ENCODE measurements at regions not wholly inside any gene's neighbourhood (a gene's known extent, or its start where the extent isn't known, plus 50 kb on each side); places are given as distances from the start of the nearest gene placed in this dataset.
"Not testable (repeated sequence)": the region's sequence is repeated elsewhere in the genome, so short reads cannot be mapped to it uniquely, and the experiment has no call there.

DNA sequence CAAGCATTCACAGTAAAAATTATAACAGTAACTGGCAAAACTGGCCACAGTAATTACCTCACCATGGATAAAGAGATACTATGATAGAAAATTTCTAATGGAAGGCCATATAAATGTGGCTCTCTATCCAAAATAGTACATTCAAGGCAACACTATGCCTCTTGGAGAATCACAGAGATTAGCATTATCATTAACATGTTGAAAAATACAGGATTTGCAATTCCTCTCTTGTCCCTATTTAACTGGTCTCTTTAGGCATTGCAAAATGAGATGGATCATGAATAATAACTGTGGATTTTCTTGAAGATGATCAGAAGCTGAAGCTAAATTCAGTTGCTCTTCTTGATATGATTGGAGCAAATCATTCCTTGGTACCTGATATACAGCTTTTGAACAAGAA is 100.8 kb upstream of the HGF start:
- POLR2A ChIA-PET = no interaction called here
- Mint-ChIP-seq H3K4me3 (no peak overlapping the region), H3K27ac (no peak overlapping the region), H3K4me1 (no peaks in the 10 kb centered on the region), H3K9me3 (peaks cover 0 to 17% (median 6%) of the 10 kb centered on the region in 5 donors), H3K36me3 (no peaks in the 10 kb centered on the region), H3K27me3 (no peaks in the 10 kb centered on the region)
- no peaks in the 10 kb centered on the region for H3K36me3 ChIP-seq (ENCODE audit: insufficient read depth, low read length)
- H3K27me3 ChIP-seq (ENCODE audit: insufficient read depth, low read length, poor library complexity, severe bottlenecking) = no peaks in the 10 kb centered on the region
- no peaks in the 10 kb centered on the region for H3K9me3 ChIP-seq (ENCODE audit: low read length)
- H3K4me1 ChIP-seq (ENCODE audit: insufficient read depth, low read length) = no peaks in the 10 kb centered on the region
- DNase-seq = no peak
- H3K4me3 ChIP-seq (ENCODE audit: low read length) = no peak overlapping the region
- CTCF ChIA-PET = no interaction called here
- H3K27ac ChIP-seq (ENCODE audit: low read depth, low read length) = no peak overlapping the region

DNA sequence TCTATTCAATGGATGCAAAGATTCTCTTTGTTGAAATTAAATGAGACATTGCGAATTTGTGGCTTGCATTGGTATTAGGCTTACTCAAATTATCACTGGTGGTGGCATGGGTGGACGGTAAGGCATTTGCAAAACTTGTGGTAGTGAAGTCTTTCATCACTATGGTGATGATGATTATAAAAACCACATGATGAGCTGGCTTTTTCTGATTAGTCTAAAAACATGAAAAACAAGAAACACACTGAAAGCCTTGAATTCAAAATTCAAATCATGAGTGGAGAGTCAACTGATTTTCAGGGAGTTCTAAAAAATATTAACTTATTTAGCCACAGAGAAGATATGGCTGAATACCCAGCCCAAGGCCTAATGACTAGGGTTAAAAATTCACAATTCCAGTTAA is 99.8 kb upstream of the HGF start:
- H3K4me3 Mint-ChIP-seq = no peak overlapping the region
- H3K9me3 ChIP-seq (ENCODE audit: low read length) = no peaks in the 10 kb centered on the region
- peaks cover 0 to 12% (median 6%) of the 10 kb centered on the region in 5 donors for H3K9me3 Mint-ChIP-seq
- no peaks in the 10 kb centered on the region for H3K36me3 Mint-ChIP-seq
- CTCF ChIA-PET = no interaction called here
- H3K27ac ChIP-seq (ENCODE audit: low read depth, low read length) = no peak overlapping the region
- H3K4me1 ChIP-seq (ENCODE audit: insufficient read depth, low read length) = no peaks in the 10 kb centered on the region
- no peaks in the 10 kb centered on the region for H3K36me3 ChIP-seq (ENCODE audit: insufficient read depth, low read length)
- no peak for DNase-seq
- no peak overlapping the region for H3K4me3 ChIP-seq (ENCODE audit: low read length)
- POLR2A ChIA-PET = no interaction called here
- H3K27me3 Mint-ChIP-seq = no peaks in the 10 kb centered on the region
- H3K27ac Mint-ChIP-seq = no peak overlapping the region
- no peaks in the 10 kb centered on the region for H3K27me3 ChIP-seq (ENCODE audit: insufficient read depth, low read length, poor library complexity, severe bottlenecking)
- no peaks in the 10 kb centered on the region for H3K4me1 Mint-ChIP-seq

DNA sequence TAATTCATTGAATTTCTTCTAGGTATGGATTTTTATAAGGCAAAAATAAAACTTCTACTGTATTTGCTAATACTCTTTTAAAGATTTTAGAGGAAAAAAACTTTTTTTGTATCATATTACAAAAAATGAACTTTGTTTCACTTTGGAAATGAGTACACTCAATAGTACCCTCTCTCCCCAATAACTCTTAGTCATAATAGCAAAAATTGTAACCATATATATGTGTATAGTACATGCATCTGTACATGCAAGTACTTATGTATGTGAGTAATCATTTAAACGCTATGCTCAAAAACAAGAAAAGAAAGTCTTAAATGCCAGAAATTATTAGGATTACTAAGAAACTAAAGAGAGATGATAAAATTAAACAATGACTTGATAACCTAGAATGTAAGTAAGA is 95.9 kb upstream of the HGF start:
- DNase-seq = no peak
- no peaks in the 10 kb centered on the region for H3K9me3 ChIP-seq (ENCODE audit: low read length)
- Mint-ChIP-seq H3K4me1 (no peaks in the 10 kb centered on the region), H3K4me3 (no peak overlapping the region), H3K9me3 (peaks cover under 1 to 20% (median 3%) of the 10 kb centered on the region in 5 donors), H3K27ac (no peak overlapping the region), H3K27me3 (no peaks in the 10 kb centered on the region), H3K36me3 (no peaks in the 10 kb centered on the region)
- ChIA-PET POLR2A (no interaction called here), CTCF (no interaction called here)
- H3K4me3 ChIP-seq (ENCODE audit: low read length) = no peak overlapping the region
- no peaks in the 10 kb centered on the region for H3K36me3 ChIP-seq (ENCODE audit: insufficient read depth, low read length)
- no peak overlapping the region for H3K27ac ChIP-seq (ENCODE audit: low read depth, low read length)
- no peaks in the 10 kb centered on the region for H3K27me3 ChIP-seq (ENCODE audit: insufficient read depth, low read length, poor library complexity, severe bottlenecking)
- no peaks in the 10 kb centered on the region for H3K4me1 ChIP-seq (ENCODE audit: insufficient read depth, low read length)

DNA sequence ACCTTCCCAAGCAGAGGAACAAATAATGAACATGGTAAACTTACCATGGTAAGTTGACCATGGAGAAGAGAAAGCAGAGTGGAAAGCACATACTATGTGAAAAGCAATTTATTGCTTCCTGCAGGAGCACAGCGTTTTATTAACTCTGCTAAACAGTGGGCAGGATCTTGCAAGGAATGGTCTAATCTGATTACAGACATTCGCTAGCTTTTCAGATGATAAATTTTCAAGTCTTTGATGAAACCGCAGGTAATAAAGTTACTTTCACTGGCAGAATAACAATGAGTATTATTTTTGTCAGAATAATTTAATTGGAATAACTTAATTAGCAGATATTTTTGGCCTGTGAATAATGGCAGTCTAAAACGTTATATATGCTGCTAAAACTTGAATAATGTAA is 89.6 kb upstream of the HGF start:
- DNase-seq = no peak
- POLR2A ChIA-PET = no interaction called here
- H3K4me1 Mint-ChIP-seq = no peaks in the 10 kb centered on the region
- H3K27ac Mint-ChIP-seq = no peak overlapping the region
- H3K27me3 Mint-ChIP-seq = no peaks in the 10 kb centered on the region
- no peaks in the 10 kb centered on the region for H3K4me1 ChIP-seq (ENCODE audit: insufficient read depth, low read length)
- no peaks in the 10 kb centered on the region for H3K36me3 Mint-ChIP-seq
- no peak overlapping the region for H3K4me3 ChIP-seq (ENCODE audit: low read length)
- H3K36me3 ChIP-seq (ENCODE audit: insufficient read depth, low read length) = no peaks in the 10 kb centered on the region
- H3K27ac ChIP-seq (ENCODE audit: low read depth, low read length) = no peak overlapping the region
- H3K9me3 ChIP-seq (ENCODE audit: low read length) = no peaks in the 10 kb centered on the region
- peaks cover 0 to 26% (median 9%) of the 10 kb centered on the region in 5 donors for H3K9me3 Mint-ChIP-seq
- H3K4me3 Mint-ChIP-seq = no peak overlapping the region
- H3K27me3 ChIP-seq (ENCODE audit: insufficient read depth, low read length, poor library complexity, severe bottlenecking) = no peaks in the 10 kb centered on the region
- CTCF ChIA-PET = no interaction called here

DNA sequence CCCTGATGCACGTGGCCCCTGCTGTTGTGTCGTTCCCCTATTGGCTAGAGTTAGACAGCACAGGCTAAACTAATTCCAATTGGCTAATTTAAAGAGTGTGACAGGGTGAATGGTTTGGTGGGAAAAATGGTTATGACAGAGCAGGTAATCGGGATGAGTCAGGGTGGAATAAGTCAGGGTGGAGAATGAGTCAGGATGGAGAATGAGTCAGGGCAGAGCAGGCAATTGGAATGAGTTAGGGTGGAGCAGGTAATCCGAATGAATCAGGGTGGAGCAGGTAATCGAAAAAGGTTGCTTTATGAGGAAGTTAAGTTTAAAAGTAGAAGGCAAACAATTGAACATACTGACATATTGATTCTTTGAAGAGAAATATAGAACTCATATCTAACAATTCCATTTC is 89.0 kb upstream of the HGF start:
- H3K36me3 Mint-ChIP-seq; H3K9me3 ChIP-seq (ENCODE audit: low read length); H3K27me3 Mint-ChIP-seq; H3K4me3 ChIP-seq (ENCODE audit: low read length); H3K27me3 ChIP-seq (ENCODE audit: insufficient read depth, low read length, poor library complexity, severe bottlenecking); DNase-seq; H3K4me1 Mint-ChIP-seq; CTCF ChIA-PET; H3K36me3 ChIP-seq (ENCODE audit: insufficient read depth, low read length); POLR2A ChIA-PET; H3K27ac Mint-ChIP-seq; H3K4me1 ChIP-seq (ENCODE audit: insufficient read depth, low read length); H3K27ac ChIP-seq (ENCODE audit: low read depth, low read length): not testable (repeated sequence)
- peaks cover 0 to 31% (median 9%) of the 10 kb centered on the region in 5 donors for H3K9me3 Mint-ChIP-seq
- H3K4me3 Mint-ChIP-seq = peak overlapping the region in 1 of 7 donors; percentile 62

DNA sequence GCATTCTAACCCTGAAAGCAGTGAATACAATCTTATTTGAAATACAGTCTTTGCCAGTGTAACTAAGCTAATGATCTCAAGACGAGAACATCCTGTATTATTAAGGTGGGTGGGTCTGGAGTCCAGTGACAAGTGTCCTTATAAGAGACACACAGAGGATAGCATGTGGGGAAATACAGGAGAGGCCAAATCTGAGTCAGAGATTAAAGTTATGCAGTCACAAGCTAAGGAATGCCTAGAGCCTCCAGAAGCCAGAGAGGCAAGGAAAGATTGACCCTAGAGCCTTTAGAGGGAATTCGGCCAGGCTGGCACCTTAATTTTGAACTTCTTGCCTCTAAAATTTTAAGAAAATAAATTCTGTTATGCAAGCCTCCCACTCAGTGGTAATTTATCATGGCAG is 87.5 kb upstream of the HGF start:
- no peak overlapping the region for H3K4me3 ChIP-seq (ENCODE audit: low read length)
- H3K4me3 Mint-ChIP-seq = no peak overlapping the region
- no peaks in the 10 kb centered on the region for H3K27me3 ChIP-seq (ENCODE audit: insufficient read depth, low read length, poor library complexity, severe bottlenecking)
- H3K27me3 Mint-ChIP-seq = no peaks in the 10 kb centered on the region
- H3K4me1 ChIP-seq (ENCODE audit: insufficient read depth, low read length) = no peaks in the 10 kb centered on the region
- no peak overlapping the region for H3K27ac Mint-ChIP-seq
- POLR2A ChIA-PET = no interaction called here
- no peaks in the 10 kb centered on the region for H3K36me3 Mint-ChIP-seq
- CTCF ChIA-PET = no interaction called here
- H3K4me1 Mint-ChIP-seq = no peaks in the 10 kb centered on the region
- no peaks in the 10 kb centered on the region for H3K36me3 ChIP-seq (ENCODE audit: insufficient read depth, low read length)
- DNase-seq = no peak
- no peak overlapping the region for H3K27ac ChIP-seq (ENCODE audit: low read depth, low read length)
- peaks cover 0 to 27% (median 12%) of the 10 kb centered on the region in 5 donors for H3K9me3 Mint-ChIP-seq
- no peaks in the 10 kb centered on the region for H3K9me3 ChIP-seq (ENCODE audit: low read length)

DNA sequence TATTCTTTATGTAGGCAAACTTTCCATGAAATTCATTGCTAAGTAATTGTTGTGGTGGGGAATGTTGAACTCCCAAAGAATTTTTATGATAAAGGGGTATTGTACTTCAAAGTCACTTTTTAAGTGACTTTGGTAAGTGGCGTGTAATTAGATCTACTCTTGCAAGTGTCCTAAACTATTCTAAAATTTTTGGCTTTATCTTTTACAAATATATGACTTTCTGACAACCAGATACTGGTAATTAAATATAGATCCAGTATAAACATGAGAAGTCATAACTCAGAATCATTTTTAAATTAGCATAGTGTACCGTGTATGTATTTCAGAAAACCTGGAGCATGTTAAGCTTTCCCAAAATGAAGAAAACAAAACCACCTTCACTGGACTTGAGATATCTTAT is 84.7 kb upstream of the HGF start:
- DNase-seq = no peak
- H3K4me3 Mint-ChIP-seq = no peak overlapping the region
- no peaks in the 10 kb centered on the region for H3K4me1 ChIP-seq (ENCODE audit: insufficient read depth, low read length)
- peaks cover 0 to 26% (median 9%) of the 10 kb centered on the region in 5 donors for H3K9me3 Mint-ChIP-seq
- H3K9me3 ChIP-seq (ENCODE audit: low read length) = no peaks in the 10 kb centered on the region
- H3K27me3 ChIP-seq (ENCODE audit: insufficient read depth, low read length, poor library complexity, severe bottlenecking) = no peaks in the 10 kb centered on the region
- H3K36me3 Mint-ChIP-seq = no peaks in the 10 kb centered on the region
- no peaks in the 10 kb centered on the region for H3K27me3 Mint-ChIP-seq
- ChIA-PET POLR2A (no interaction called here), CTCF (no interaction called here)
- H3K36me3 ChIP-seq (ENCODE audit: insufficient read depth, low read length) = no peaks in the 10 kb centered on the region
- H3K27ac ChIP-seq (ENCODE audit: low read depth, low read length) = no peak overlapping the region
- no peak overlapping the region for H3K4me3 ChIP-seq (ENCODE audit: low read length)
- no peak overlapping the region for H3K27ac Mint-ChIP-seq
- H3K4me1 Mint-ChIP-seq = no peaks in the 10 kb centered on the region

DNA sequence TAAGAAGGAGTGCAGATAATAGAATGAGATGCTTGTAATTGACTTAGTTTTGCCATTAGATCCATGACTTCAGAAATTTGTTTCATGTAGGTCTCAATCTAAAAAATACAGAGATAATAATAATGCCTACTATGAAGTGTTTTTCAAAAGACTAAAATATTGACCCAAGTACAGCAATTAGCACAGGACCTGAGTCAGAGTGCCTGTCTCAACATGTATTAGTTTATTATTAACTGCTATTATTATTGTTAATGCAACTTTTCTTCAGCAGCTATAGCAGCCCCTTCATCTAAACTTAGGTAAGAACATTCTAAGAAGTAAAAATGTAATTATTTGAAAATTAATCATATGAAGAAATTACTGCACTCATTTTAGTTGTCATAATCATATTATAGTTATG is 82.9 kb upstream of the HGF start:
- CTCF ChIA-PET = no interaction called here

DNA sequence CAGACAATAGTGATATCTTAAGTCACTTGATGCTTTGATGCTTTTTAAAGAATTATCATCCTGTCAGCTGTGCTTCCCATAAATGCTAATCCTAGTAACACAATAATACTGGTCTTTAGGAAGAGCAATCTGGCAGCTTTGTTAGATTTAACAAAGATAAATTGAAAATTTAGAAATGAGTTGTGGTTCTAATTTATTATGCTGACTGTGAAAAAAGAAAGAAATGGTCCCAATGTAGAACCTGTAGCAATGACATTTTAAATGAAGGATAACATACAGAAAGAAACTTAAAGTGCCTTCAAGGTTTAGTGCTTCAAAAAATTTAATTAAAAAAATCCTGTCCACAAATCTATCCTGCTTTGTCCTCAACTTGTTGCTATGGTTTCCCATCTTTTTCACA is 81.6 kb upstream of the HGF start:
- no peaks in the 10 kb centered on the region for H3K36me3 Mint-ChIP-seq
- Histone ChIP-seq H3K4me1 (ENCODE audit: insufficient read depth, low read length) (no peaks in the 10 kb centered on the region), H3K27ac (ENCODE audit: low read depth, low read length) (no peak overlapping the region), H3K27me3 (ENCODE audit: insufficient read depth, low read length, poor library complexity, severe bottlenecking) (no peaks in the 10 kb centered on the region), H3K9me3 (ENCODE audit: low read length) (no peaks in the 10 kb centered on the region), H3K4me3 (ENCODE audit: low read length) (no peak overlapping the region), H3K36me3 (ENCODE audit: insufficient read depth, low read length) (no peaks in the 10 kb centered on the region)
- no peak for DNase-seq
- H3K27me3 Mint-ChIP-seq = no peaks in the 10 kb centered on the region
- peaks cover 0 to 20% (median 8%) of the 10 kb centered on the region in 5 donors for H3K9me3 Mint-ChIP-seq
- no peak overlapping the region for H3K4me3 Mint-ChIP-seq
- CTCF ChIA-PET = no interaction called here
- POLR2A ChIA-PET = no interaction called here
- no peak overlapping the region for H3K27ac Mint-ChIP-seq
- no peaks in the 10 kb centered on the region for H3K4me1 Mint-ChIP-seq

More for the DNA sequence above, 82.9 kb upstream of the HGF start:
- Mint-ChIP-seq H3K9me3 (peaks cover 0 to 16% (median 7%) of the 10 kb centered on the region in 5 donors), H3K27ac (no peak overlapping the region), H3K36me3 (no peaks in the 10 kb centered on the region), H3K4me3 (no peak overlapping the region), H3K27me3 (no peaks in the 10 kb centered on the region), H3K4me1 (no peaks in the 10 kb centered on the region)
- no peak for DNase-seq
- no peak overlapping the region for H3K4me3 ChIP-seq (ENCODE audit: low read length)
- no peak overlapping the region for H3K27ac ChIP-seq (ENCODE audit: low read depth, low read length)
- no peaks in the 10 kb centered on the region for H3K27me3 ChIP-seq (ENCODE audit: insufficient read depth, low read length, poor library complexity, severe bottlenecking)
- POLR2A ChIA-PET = no interaction called here
- H3K36me3 ChIP-seq (ENCODE audit: insufficient read depth, low read length) = no peaks in the 10 kb centered on the region
- H3K9me3 ChIP-seq (ENCODE audit: low read length) = no peaks in the 10 kb centered on the region
- no peaks in the 10 kb centered on the region for H3K4me1 ChIP-seq (ENCODE audit: insufficient read depth, low read length)

All from CD8-positive, alpha-beta memory T cell (primary cell).